Muscle layer of duodenum (tissue), 2 donors: ENCODE measurements at regions not wholly inside any gene's neighbourhood (a gene's known extent, or its start where the extent isn't known, plus 50 kb on each side); places are given as distances from the start of the nearest gene placed in this dataset.

Experiments
- H3K27ac ChIP-seq: one replicate; pipeline ENCODE4 v1.7.0; 2013; ENCODE audit warnings: mild to moderate bottlenecking, low read length
- H3K27me3 ChIP-seq: one replicate; pipeline ENCODE4 v1.7.0; 2013; ENCODE audit warnings: low read depth, mild to moderate bottlenecking, control low read depth, low read length
- H3K36me3 ChIP-seq, 2 donors: one replicate each; pipeline ENCODE4 v1.7.0; 2013; ENCODE audit warnings: low read length in 2 of 2, control low read depth in 1 of 2, mild to moderate bottlenecking in 1 of 2; ENCODE audit not compliant: insufficient read depth in 2 of 2, control insufficient read depth in 1 of 2
- H3K4me1 ChIP-seq, 2 donors: one replicate each; pipeline ENCODE4 v1.7.0; 2013; ENCODE audit warnings: low read length in 2 of 2, mild to moderate bottlenecking in 2 of 2, control low read depth in 1 of 2, moderate library complexity in 1 of 2; ENCODE audit not compliant: insufficient read depth in 2 of 2, control insufficient read depth in 1 of 2
- H3K4me3 ChIP-seq, 2 donors: one replicate each; pipeline ENCODE4 v1.7.0; 2013; ENCODE audit warnings: low read length in 2 of 2, low read depth in 1 of 2, mild to moderate bottlenecking in 1 of 2
- H3K9me3 ChIP-seq, 2 donors: one replicate each; pipeline ENCODE4 v1.7.0; 2013; ENCODE audit warnings: low read length in 2 of 2, control low read depth in 1 of 2, mild to moderate bottlenecking in 1 of 2; ENCODE audit not compliant: control insufficient read depth in 1 of 2
- donor health status: healthy.

GRCh38 chrX:46398874-46399273 is 146.3 kb downstream of the ZNF674 start:
- no peak overlapping the region for H3K4me3 ChIP-seq

GRCh38 chrX:46398126-46398525 is 147.1 kb downstream of the ZNF674 start:
- Histone ChIP-seq H3K4me1 (no peaks in the 10 kb centered on the region), H3K27ac (no peak overlapping the region), H3K4me3 (no peak overlapping the region), H3K36me3 (no peaks in the 10 kb centered on the region), H3K9me3 (no peaks in the 10 kb centered on the region), H3K27me3 (no peaks in the 10 kb centered on the region)

More at GRCh38 chrX:46398874-46399273, 146.3 kb downstream of the ZNF674 start:
- H3K27me3 ChIP-seq, result no peaks in the 10 kb centered on the region
- no peaks in the 10 kb centered on the region for H3K36me3 ChIP-seq
- H3K27ac ChIP-seq, result no peak overlapping the region
- no peaks in the 10 kb centered on the region for H3K4me1 ChIP-seq
- no peaks in the 10 kb centered on the region for H3K9me3 ChIP-seq

GRCh38 chrX:46386511-46386910 is 158.7 kb downstream of the ZNF674 start:
- Histone ChIP-seq H3K9me3 (no peaks in the 10 kb centered on the region), H3K4me3 (no peak overlapping the region), H3K36me3 (no peaks in the 10 kb centered on the region), H3K27ac (no peak overlapping the region), H3K27me3 (no peaks in the 10 kb centered on the region), H3K4me1 (no peaks in the 10 kb centered on the region)

GRCh38 chrX:46383006-46383405 is 162.2 kb downstream of the ZNF674 start:
- Histone ChIP-seq H3K27ac (no peak overlapping the region), H3K4me1 (no peaks in the 10 kb centered on the region), H3K9me3 (no peaks in the 10 kb centered on the region), H3K36me3 (no peaks in the 10 kb centered on the region), H3K4me3 (no peak overlapping the region), H3K27me3 (no peaks in the 10 kb centered on the region)

- no peak overlapping the region for H3K4me3 ChIP-seq
- H3K4me1 ChIP-seq, result no peaks in the 10 kb centered on the region
- H3K9me3 ChIP-seq, result no peaks in the 10 kb centered on the region
- no peak overlapping the region for H3K27ac ChIP-seq
- H3K27me3 ChIP-seq, result no peaks in the 10 kb centered on the region
- no peaks in the 10 kb centered on the region for H3K36me3 ChIP-seq
These were observed 162.6 kb downstream of the ZNF674 start for GRCh38 chrX:46382595-46382994.

- no peaks in the 10 kb centered on the region for H3K9me3 ChIP-seq
- no peak overlapping the region for H3K27ac ChIP-seq
- H3K4me1 ChIP-seq, result no peaks in the 10 kb centered on the region
- H3K36me3 ChIP-seq, result no peaks in the 10 kb centered on the region
- H3K4me3 ChIP-seq, result no peak overlapping the region
- H3K27me3 ChIP-seq, result no peaks in the 10 kb centered on the region
These were observed 163.6 kb downstream of the ZNF674 start for GRCh38 chrX:46381630-46382029.

GRCh38 chrX:46380148-46380752 is 165.0 kb downstream of the ZNF674 start:
- no peak overlapping the region for H3K27ac ChIP-seq
- H3K27me3 ChIP-seq, result no peaks in the 10 kb centered on the region
- H3K4me3 ChIP-seq, result no peak overlapping the region
- no peaks in the 10 kb centered on the region for H3K9me3 ChIP-seq
- H3K4me1 ChIP-seq, result no peaks in the 10 kb centered on the region
- H3K36me3 ChIP-seq, result no peaks in the 10 kb centered on the region

GRCh38 chrX:46376246-46376885 is 168.9 kb downstream of the ZNF674 start:
- Histone ChIP-seq H3K9me3 (no peaks in the 10 kb centered on the region), H3K36me3 (no peaks in the 10 kb centered on the region), H3K4me3 (no peak overlapping the region), H3K4me1 (no peaks in the 10 kb centered on the region), H3K27me3 (no peaks in the 10 kb centered on the region), H3K27ac (no peak overlapping the region)

GRCh38 chrX:46375831-46376230 is 169.4 kb downstream of the ZNF674 start:
- no peak overlapping the region for H3K27ac ChIP-seq
- no peaks in the 10 kb centered on the region for H3K27me3 ChIP-seq
- H3K4me3 ChIP-seq, result no peak overlapping the region
- H3K36me3 ChIP-seq, result no peaks in the 10 kb centered on the region
- no peaks in the 10 kb centered on the region for H3K9me3 ChIP-seq
- no peaks in the 10 kb centered on the region for H3K4me1 ChIP-seq

GRCh38 chrX:46374371-46374770 is 170.8 kb downstream of the ZNF674 start:
- H3K4me1 ChIP-seq, result no peaks in the 10 kb centered on the region
- no peak overlapping the region for H3K27ac ChIP-seq
- H3K36me3 ChIP-seq, result no peaks in the 10 kb centered on the region
- no peaks in the 10 kb centered on the region for H3K27me3 ChIP-seq
- no peak overlapping the region for H3K4me3 ChIP-seq
- H3K9me3 ChIP-seq, result no peaks in the 10 kb centered on the region

- Histone ChIP-seq H3K4me3 (no peak overlapping the region), H3K27me3 (no peaks in the 10 kb centered on the region), H3K27ac (no peak overlapping the region), H3K36me3 (no peaks in the 10 kb centered on the region), H3K4me1 (no peaks in the 10 kb centered on the region), H3K9me3 (no peaks in the 10 kb centered on the region)
These were observed 177.7 kb downstream of the ZNF674 start for GRCh38 chrX:46367491-46367890.
